Dedifferentiated amniotic fluid mesenchymal stem cell (primary cell): ENCODE measurements at regions not wholly inside any gene's neighbourhood (a gene's known extent, or its start where the extent isn't known, plus 50 kb on each side); places are given as distances from the start of the nearest gene placed in this dataset.
A peak's percentile ranks its signal among the peaks of the same experiment; 100 is the strongest.
"Not testable (repeated sequence)": the region's sequence is repeated elsewhere in the genome, so short reads cannot be mapped to it uniquely, and the experiment has no call there.

Experiments used
- DNase-seq: peaks from one replicate; pipeline ENCODE4 v3.0.0-alpha.2; 2016; ENCODE audit errors: extremely low spot score

DNA sequence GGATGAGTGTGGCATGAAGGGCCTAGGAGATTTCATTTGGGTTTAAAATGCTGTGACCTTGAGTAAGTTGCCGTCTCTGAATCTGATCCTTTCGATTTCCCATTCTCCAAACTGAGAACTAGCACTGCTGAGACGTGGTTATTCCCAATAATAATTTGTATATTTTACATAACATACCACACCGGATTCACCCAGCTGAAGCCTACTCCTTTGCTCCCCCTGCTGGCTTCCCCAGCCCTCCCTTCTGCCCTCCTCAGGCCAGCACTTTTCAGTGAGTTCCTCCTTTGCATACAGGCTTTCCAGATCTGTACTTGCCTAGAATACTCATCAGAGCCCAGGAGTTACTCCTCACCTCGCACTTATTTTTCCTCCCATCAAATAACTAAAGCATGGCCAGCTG, 255.1 kb downstream of the OR4F29 start:
- not testable (repeated sequence) for DNase-seq

DNA sequence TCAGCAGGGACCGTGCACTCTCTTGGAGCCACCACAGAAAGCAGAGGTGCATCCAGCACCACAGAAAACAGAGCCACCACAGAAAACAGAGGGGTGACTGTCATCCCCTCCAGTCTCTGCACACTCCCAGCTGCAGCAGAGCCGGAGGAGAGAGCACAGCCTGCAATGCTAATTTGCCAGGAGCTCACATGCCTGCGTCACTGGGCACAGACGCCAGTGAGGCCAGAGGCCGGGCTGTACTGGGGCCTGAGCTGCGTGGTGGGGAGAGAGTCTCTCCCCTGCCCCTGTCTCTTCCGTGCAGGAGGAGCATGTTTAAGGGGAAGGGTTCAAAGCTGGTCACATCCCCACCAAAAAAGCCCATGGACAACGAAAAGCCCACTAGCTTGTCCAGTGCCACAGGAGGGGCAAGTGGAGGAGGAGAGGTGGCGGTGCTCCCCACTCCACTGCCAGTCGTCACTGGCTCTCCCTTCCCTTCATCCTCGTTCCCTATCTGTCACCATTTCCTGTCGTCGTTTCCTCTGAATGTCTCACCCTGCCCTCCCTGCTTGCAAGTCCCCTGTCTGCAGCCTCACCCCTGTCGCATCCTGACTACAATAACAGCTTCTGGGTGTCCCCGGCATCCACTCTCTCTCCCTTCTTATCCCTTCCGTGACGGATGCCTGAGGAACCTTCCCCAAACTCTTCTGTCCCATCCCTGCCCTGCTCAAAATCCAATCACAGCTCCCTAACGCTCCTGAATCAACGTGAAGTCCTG, 260.0 kb downstream of the OR4F29 start:
- not testable (repeated sequence) for DNase-seq

DNA sequence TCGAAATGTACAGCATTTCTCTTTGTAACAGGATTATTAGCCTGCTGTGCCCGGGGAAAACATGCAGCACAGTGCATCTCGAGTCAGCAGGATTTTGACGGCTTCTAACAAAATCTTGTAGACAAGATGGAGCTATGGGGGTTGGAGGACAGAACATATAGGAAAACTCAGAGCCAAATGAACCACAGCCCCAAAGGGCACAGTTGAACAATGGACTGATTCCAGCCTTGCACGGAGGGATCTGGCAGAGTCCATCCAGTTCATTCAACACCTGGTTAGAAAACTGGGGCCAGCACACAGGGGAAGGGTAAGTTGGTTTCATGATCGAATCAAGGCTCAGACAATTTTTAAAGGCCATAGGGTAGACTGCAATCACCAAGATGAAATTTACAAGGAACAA, 260.8 kb downstream of the OR4F29 start:
- not testable (repeated sequence) for DNase-seq

DNA sequence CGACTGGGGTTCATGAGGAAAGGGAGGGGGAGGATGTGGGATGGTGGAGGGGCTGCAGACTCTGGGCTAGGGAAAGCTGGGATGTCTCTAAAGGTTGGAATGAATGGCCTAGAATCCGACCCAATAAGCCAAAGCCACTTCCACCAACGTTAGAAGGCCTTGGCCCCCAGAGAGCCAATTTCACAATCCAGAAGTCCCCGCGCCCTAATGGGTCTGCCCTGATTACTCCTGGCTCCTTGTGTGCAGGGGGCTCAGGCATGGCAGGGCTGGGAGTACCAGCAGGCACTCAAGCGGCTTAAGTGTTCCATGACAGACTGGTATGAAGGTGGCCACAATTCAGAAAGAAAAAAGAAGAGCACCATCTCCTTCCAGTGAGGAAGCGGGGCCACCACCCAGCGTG, 261.6 kb downstream of the OR4F29 start:
- not testable (repeated sequence) for DNase-seq

DNA sequence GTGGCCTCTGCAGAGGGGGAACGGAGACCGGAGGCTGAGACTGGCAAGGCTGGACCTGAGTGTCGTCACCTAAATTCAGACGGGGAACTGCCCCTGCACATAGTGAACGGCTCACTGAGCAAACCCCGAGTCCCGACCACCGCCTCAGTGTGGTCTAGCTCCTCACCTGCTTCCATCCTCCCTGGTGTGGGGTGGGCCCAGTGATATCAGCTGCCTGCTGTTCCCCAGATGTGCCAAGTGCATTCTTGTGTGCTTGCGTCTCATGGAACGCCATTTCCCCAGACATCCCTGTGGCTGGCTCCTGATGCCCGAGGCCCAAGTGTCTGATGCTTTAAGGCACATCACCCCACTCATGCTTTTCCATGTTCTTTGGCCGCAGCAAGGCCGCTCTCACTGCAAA, 262.2 kb downstream of the OR4F29 start:
- not testable (repeated sequence) for DNase-seq

DNA sequence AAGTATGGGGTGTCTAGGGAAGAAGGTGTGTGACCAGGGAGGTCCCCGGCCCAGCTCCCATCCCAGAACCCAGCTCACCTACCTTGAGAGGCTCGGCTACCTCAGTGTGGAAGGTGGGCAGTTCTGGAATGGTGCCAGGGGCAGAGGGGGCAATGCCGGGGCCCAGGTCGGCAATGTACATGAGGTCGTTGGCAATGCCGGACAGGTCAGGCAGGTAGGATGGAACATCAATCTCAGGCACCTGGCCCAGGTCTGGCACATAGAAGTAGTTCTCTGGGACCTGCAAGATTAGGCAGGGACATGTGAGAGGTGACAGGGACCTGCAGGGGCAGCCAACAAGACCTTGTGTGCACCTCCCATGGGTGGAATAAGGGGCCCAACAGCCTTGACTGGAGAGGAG, 264.2 kb downstream of the OR4F29 start:
- DNase-seq: not testable (repeated sequence)

DNA sequence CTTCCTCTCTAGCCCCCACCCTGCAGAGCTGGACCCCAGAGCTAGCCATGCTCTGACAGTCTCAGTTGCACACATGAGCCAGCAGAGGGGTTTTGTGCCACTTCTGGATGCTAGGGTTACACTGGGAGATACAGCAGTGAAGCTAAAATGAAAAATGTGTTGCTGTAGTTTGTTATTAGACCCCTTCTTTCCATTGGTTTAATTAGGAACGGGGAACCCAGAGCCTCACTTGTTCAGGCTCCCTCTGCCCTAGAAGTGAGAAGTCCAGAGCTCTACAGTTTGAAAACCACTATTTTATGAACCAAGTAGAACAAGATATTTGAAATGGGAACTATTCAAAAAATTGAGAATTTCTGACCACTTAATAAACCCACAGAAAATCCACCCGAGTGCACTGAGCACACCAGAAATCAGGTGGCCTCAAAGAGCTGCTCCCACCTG, 264.8 kb downstream of the OR4F29 start:
- DNase-seq: peak; percentile 8

DNA sequence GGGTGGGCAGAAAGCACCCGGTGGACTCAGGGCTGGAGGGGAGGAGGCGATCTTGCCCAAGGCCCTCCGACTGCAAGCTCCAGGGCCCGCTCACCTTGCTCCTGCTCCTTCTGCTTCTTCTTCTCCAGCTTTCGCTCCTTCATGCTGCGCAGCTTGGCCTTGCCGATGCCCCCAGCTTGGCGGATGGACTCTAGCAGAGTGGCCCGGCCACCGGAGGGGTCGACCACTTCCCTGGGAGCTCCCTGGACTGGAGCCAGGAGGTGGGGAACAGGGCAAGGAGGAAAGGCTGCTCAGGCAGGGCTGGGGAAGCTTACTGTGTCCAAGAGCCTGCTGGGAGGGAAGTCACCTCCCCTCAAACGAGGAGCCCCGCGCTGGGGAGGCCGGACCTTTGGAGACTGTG, 265.3 kb downstream of the OR4F29 start:
- not testable (repeated sequence) for DNase-seq

DNA sequence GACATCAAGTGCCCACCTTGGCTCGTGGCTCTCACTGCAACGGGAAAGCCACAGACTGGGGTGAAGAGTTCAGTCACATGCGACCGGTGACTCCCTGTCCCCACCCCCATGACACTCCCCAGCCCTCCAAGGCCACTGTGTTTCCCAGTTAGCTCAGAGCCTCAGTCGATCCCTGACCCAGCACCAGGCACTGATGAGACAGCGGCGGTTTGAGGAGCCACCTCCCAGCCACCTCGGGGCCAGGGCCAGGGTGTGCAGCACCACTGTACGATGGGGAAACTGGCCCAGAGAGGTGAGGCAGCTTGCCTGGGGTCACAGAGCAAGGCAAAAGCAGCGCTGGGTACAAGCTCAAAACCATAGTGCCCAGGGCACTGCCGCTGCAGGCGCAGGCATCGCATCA, 266.0 kb downstream of the OR4F29 start:
- DNase-seq: not testable (repeated sequence)

DNA sequence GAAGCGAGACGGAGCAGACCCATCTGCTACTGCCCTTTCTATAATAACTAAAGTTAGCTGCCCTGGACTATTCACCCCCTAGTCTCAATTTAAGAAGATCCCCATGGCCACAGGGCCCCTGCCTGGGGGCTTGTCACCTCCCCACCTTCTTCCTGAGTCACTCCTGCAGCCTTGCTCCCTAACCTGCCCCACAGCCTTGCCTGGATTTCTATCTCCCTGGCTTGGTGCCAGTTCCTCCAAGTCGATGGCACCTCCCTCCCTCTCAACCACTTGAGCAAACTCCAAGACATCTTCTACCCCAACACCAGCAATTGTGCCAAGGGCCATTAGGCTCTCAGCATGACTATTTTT, 267.2 kb downstream of the OR4F29 start:
- not testable (repeated sequence) for DNase-seq

DNA sequence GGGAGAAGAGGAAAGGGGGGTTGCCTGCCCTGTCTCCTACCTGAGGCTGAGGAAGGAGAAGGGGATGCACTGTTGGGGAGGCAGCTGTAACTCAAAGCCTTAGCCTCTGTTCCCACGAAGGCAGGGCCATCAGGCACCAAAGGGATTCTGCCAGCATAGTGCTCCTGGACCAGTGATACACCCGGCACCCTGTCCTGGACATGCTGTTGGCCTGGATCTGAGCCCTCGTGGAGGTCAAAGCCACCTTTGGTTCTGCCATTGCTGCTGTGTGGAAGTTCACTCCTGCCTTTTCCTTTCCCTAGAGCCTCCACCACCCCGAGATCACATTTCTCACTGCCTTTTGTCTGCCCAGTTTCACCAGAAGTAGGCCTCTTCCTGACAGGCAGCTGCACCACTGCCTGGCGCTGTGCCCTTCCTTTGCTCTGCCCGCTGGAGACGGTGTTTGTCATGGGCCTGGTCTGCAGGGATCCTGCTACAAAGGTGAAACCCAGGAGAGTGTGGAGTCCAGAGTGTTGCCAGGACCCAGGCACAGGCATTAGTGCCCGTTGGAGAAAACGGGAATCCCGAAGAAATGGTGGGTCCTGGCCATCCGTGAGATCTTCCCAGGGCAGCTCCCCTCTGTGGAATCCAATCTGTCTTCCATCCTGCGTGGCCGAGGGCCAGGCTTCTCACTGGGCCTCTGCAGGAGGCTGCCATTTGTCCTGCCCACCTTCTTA, 267.7 kb downstream of the OR4F29 start:
- DNase-seq: not testable (repeated sequence)

DNA sequence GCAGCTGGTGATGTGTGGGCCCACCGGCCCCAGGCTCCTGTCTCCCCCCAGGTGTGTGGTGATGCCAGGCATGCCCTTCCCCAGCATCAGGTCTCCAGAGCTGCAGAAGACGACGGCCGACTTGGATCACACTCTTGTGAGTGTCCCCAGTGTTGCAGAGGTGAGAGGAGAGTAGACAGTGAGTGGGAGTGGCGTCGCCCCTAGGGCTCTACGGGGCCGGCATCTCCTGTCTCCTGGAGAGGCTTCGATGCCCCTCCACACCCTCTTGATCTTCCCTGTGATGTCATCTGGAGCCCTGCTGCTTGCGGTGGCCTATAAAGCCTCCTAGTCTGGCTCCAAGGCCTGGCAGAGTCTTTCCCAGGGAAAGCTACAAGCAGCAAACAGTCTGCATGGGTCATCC, 268.4 kb downstream of the OR4F29 start:
- DNase-seq: not testable (repeated sequence)

DNA sequence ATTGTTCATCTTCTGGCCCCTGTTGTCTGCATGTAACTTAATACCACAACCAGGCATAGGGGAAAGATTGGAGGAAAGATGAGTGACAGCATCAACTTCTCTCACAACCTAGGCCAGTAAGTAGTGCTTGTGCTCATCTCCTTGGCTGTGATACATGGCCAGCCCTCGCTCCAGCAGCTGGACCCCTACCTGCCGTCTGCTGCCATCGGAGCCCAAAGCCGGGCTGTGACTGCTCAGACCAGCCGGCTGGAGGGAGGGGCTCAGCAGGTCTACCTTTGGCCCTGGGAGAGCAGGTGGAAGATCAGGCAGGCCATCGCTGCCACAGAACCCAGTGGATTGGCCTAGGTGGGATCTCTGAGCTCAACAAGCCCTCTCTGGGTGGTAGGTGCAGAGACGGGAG, 268.8 kb downstream of the OR4F29 start:
- DNase-seq: not testable (repeated sequence)

DNA sequence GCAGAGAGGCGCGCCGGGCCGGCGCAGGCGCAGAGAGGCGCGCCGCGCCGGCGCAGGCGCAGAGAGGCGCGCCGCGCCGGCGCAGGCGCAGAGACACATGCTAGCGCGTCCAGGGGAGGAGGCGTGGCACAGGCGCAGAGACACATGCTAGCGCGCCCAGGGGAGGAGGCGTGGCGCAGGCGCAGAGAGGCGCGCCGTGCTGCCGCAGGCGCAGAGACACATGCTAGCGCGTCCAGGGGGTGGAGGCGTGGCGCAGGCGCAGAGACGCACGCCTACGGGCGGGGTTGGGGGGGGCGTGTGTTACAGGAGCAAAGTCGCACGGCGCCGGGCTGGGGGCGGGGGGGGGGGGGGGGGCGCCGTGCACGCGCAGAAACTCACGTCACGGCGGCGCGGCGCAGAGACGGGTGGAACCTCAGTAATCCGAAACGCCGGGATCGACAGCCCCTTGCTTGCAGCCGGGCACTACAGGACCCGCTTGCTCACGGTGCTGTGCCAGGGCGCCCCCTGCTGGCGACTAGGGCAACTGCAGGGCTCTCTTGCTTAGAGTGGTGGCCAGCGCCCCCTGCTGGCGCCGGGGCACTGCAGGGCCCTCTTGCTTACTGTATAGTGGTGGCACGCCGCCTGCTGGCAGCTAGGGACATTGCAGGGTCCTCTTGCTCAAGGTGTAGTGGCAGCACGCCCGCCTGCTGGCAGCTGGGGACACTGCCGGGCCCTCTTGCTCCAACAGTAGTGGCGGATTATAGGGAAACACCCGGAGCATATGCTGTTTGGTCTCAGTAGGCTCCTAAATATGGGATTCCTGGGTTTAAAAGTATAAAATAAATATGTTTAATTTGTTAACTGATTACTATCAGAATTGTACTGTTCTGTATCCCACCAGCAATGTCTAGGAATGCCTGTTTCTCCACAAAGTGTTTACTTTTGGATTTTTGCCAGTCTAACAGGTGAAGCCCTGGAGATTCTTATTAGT, 269.9 kb downstream of the OR4F29 start:
- peak; percentile 27 for DNase-seq

DNA sequence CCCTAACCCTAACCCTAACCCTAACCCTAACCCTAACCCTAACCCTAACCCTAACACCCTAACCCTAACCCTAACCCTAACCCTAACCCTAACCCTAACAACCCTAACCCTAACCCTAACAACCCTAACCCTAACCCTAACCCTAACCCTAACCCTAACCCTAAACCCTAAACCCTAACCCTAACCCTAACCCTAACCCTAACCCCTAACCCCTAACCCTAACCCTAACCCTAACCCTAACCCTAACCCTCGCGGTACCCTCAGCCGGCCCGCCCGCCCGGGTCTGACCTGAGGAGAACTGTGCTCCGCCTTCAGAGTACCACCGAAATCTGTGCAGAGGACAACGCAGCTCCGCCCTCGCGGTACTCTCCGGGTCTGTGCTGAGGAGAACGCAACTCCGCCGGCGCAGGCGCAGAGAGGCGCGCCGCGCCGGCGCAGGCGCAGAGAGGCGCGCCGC, 270.7 kb downstream of the OR4F29 start:
- DNase-seq: peak; percentile 9

DNA sequence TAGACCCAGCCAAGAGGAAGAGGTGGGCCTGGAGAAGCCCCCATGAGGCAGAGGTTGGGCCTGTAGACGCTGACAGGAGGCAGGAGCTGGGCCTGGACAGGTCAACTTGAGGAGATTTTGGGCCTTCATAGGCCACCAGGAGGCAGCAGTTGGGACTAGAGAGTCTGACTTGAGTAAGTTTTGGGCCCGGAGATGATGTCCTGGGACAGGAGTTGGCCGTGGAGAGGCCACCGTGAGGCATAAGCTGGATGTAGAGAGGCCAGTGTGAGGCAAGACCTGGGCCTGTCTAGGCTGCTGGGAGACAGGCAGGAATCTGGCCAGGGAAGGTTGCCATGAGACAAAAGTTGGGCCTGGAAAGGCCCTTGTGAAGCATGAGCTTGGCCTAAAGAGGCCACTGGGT, 312.6 kb downstream of the OR4F29 start:
- DNase-seq: not testable (repeated sequence)

DNA sequence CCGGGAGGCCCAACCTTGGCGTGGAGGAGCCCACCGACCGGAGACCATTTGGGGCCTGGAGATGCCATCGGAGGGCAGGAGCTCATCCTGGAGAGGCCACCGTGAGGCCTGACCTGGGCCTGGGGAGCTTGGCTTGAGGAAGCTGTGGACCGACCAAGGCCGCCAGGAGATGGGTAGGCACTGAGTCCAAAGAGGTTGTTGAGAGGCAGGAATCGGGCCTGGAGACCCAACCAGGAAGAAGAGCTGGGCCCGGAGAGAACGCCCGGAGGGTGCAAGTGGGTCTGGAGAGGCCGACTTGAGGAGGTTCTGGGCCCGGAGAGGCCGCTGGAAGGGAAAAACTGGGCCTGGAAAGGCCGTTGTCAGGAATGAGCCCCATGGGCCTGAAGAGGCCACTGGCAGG, 313.8 kb downstream of the OR4F29 start:
- DNase-seq: not testable (repeated sequence)

DNA sequence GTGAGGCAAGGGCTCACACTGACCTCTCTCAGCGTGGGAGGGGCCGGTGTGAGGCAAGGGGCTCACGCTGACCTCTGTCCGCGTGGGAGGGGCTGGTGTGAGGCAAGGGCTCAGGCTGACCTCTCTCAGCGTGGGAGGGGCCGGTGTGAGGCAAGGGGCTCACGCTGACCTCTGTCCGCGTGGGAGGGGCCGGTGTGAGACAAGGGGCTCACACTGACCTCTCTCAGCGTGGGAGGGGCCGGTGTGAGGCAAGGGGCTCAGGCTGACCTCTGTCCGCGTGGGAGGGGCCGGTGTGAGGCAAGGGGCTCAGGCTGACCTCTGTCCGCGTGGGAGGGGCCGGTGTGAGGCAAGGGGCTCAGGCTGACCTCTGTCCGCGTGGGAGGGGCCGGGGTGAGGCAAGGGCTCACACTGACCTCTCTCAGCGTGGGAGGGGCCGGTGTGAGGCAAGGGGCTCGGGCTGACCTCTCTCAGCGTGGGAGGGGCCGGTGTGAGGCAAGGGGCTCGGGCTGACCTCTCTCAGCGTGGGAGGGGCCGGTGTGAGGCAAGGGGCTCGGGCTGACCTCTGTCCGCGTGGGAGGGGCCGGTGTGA, 315.0 kb downstream of the OR4F29 start:
- not testable (repeated sequence) for DNase-seq

DNA sequence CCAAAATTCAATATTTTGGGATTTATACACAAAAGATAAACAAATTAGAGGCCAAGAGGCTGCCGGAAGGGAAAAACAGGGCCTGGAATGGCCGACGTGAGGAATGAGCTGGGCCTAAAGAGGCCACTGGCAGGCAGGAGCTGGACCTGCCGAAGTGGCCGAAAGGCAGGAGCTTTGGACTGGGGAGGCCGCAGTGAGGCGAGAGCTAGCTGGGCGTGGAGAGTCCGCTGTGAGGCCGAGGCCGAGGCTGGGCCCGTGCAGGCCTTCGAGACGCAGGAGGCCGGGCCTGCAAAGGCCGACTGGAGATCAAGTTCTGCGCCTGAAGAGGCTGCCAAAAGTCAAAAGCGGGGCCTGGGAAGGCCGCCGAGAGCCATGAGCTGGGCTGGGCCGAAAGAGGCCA, 316.5 kb downstream of the OR4F29 start:
- DNase-seq: not testable (repeated sequence)

DNA sequence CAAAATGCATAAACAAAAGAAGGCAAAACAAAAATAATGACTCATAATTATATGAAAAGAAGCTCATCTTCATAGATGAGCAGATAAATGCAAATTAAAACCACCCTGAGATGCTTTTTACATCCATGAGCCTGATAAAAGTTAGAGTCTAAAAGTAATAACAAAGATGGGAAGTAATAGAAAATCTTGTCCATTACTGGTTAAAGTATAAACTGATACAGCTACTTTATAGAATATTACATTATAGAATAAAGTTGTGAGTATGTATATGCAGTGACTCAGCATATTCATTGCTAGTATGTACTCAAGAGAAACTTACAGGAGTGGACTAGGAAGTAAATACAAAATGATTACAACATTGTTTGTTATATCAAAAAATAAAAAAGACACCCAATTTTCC, 333.0 kb downstream of the OR4F29 start:
- DNase-seq: not testable (repeated sequence)

DNA sequence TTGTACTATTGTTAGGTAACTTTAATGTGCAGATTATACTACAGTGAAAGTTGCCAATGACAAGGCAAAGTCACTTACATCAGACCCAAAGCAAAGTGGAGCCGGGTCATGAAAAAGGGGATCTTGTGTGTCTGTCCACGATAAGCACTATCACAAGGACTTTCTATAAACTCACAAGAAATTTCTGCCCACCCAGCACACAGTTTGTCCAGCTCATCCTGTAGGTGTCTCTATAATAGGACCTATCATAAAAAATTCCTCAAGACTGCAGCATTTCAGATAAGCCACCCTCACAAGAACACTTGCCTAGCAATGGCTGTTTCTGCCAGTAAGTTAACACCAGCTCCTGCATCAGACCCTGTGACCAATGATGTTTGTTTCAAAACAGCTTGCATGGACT, 335.9 kb downstream of the OR4F29 start:
- DNase-seq: not testable (repeated sequence)
